ENCODE measurements at regions not wholly inside any gene's neighbourhood (a gene's known extent, or its start where the extent isn't known, plus 50 kb on each side); places are given as distances from the start of the nearest gene placed in this dataset.

- TF ChIP-seq FOXM1 (IDR thresholded peaks at IDR 0.05; ENCODE audit: low read depth): no peak
- TF ChIP-seq CTCF (IDR thresholded peaks at IDR 0.05): no peak
- TF ChIP-seq ELF1 (IDR thresholded peaks at IDR 0.05): no peak
- TF ChIP-seq TEAD4 (IDR thresholded peaks at IDR 0.05; ENCODE audit: borderline replicate concordance, insufficient read depth): no peak
- no peak for TF ChIP-seq ZBTB33 (IDR thresholded peaks at IDR 0.05; ENCODE audit: borderline replicate concordance, low read depth)
These were observed 120.9 kb downstream of the TMEM168 start (continued) for GRCh38 chr7:112669306-112669705.

- Histone ChIP-seq H3K9me2 (no peaks in the 10 kb centered on the region), H3K4me3 (ENCODE audit: low read depth in 2 of 2, low read length in 1 of 2) (no peak overlapping the region), H3K36me3 (replicated peaks in 1 of 2; ENCODE audit: control insufficient read depth in 1 of 2, insufficient read depth in 2 of 2, low read length in 1 of 2) (no peaks in the 10 kb centered on the region), H3F3A (replicated peaks; ENCODE audit: insufficient read depth) (no peaks in the 10 kb centered on the region), H3K27me3 (ENCODE audit: insufficient read depth) (no peaks in the 10 kb centered on the region), H3K9me3 (no peaks in the 10 kb centered on the region), H3K4me1 (ENCODE audit: control insufficient read depth in 1 of 2, insufficient read depth in 2 of 2, low read depth in 1 of 2, low read length in 1 of 2) (no peaks in the 10 kb centered on the region), H3K79me2 (ENCODE audit: insufficient read depth) (no peaks in the 10 kb centered on the region), H3K4me2 (no peak overlapping the region), H3K27ac (ENCODE audit: low read depth in 2 of 2, low read length in 1 of 2) (no peak overlapping the region), H2AFZ (ENCODE audit: low read depth) (no peak overlapping the region), H3K9ac (no peak overlapping the region), H4K20me1 (ENCODE audit: insufficient read depth) (no peaks in the 10 kb centered on the region)
- 44% methylated on average over 4 of the region's 4 CpGs for WGBS (ENCODE audit: low lambda C conversion rate)
- TF ChIP-seq NRF1 (IDR thresholded peaks at IDR 0.05; ENCODE audit: low read depth, low read length) (no peak), NFIC (IDR thresholded peaks at IDR 0.05; ENCODE audit: borderline replicate concordance) (no peak), MAX (IDR thresholded peaks at IDR 0.05; ENCODE audit: low read depth) (no peak), TCF12 (IDR thresholded peaks at IDR 0.05) (no peak), POLR2AphosphoS5 (IDR thresholded peaks at IDR 0.05; ENCODE audit: low read depth, low read length) (no peak), SMC3 (IDR thresholded peaks at IDR 0.05; ENCODE audit: low read depth, low read length) (no peak), RXRA (IDR thresholded peaks at IDR 0.05; ENCODE audit: borderline replicate concordance, low read depth) (no peak), ZBTB33 (IDR thresholded peaks at IDR 0.05; ENCODE audit: borderline replicate concordance, low read depth) (no peak)
- POLR2A ChIA-PET: no interaction called here
- CTCF ChIA-PET: interaction anchor here (1.7 kb wide), 1 partner anchor 16 kb away, joined by 5 read pairs; no protein-coding TSS in a partner anchor
- DNase-seq: no peak
These were observed 120.0 kb downstream of the TMEM168 start for GRCh38 chr7:112670193-112670592.

All from SK-N-SH (cell line).